Stimulated activated CD4-positive, alpha-beta T cell treated with anti-CD3 and anti-CD28 coated beads, Interleukin-15, amount 100 ng/mL, for 48 hours (primary cell): ENCODE measurements at regions not wholly inside any gene's neighbourhood (a gene's known extent, or its start where the extent isn't known, plus 50 kb on each side); places are given as distances from the start of the nearest gene placed in this dataset.

Experiments
- DNase-seq, 2 donors: peaks; one replicate each; pipeline ENCODE4 v3.0.0-alpha.2; 2020; ENCODE audit warnings: low read depth in 2 of 2

- DNase-seq = no peak
These were observed 83.6 kb upstream of the BARX2 start for GRCh38 chr11:129292092-129292491.

- no peak for DNase-seq
These were observed 84.1 kb upstream of the BARX2 start for GRCh38 chr11:129291546-129291945.

- no peak for DNase-seq
These were observed 84.7 kb upstream of the BARX2 start for GRCh38 chr11:129290966-129291365.

- no peak for DNase-seq
These were observed 86.2 kb upstream of the BARX2 start for GRCh38 chr11:129289350-129290040.

- DNase-seq = no peak
These were observed 87.7 kb upstream of the BARX2 start for GRCh38 chr11:129287920-129288319.

DNA sequence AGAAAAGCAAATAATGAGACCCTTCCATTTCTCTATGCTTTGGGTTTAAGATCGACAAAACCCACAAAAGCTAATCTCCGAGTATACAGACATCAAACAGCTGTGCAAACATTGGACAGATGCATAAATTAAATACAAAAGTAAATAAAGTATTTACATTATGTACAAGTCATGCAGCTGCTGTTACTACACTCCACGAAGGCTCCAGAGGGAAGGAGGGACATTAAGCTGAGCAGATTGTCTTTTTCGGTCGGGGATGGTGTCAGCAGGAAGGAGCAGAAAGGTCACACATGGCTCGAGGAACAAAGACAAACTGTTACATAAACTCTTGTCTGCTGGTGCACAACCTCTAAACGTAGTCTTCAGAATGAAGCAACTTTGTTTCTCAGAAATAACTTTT lies 88.8 kb upstream of the BARX2 start:
- DNase-seq = no peak

DNA sequence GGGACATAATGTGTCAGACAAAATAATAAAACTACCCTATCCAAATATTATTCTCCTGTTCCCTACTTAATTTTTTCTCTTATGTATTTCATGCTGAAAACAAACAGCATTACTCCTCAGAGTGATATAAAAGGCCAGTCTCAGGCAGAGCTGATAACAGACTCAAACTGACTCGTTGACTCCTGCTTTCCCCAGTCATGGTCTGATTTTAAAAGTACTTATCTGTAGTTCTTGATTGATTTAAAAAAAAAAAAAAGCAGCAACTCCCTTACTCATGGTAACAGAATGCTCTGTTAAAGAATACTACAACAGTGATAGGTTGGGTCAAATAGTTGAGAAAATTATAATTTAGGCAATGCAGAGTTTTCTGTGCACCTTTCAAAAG lies 90.3 kb upstream of the BARX2 start:
- no peak for DNase-seq

- DNase-seq = no peak
These were observed 91.0 kb upstream of the ARHGAP32 start for GRCh38 chr11:129283141-129283540.

GRCh38 chr11:129282634-129283033 lies 90.5 kb upstream of the ARHGAP32 start:
- DNase-seq = no peak

GRCh38 chr11:129281471-129282415 lies 89.6 kb upstream of the ARHGAP32 start:
- no peak for DNase-seq

DNA sequence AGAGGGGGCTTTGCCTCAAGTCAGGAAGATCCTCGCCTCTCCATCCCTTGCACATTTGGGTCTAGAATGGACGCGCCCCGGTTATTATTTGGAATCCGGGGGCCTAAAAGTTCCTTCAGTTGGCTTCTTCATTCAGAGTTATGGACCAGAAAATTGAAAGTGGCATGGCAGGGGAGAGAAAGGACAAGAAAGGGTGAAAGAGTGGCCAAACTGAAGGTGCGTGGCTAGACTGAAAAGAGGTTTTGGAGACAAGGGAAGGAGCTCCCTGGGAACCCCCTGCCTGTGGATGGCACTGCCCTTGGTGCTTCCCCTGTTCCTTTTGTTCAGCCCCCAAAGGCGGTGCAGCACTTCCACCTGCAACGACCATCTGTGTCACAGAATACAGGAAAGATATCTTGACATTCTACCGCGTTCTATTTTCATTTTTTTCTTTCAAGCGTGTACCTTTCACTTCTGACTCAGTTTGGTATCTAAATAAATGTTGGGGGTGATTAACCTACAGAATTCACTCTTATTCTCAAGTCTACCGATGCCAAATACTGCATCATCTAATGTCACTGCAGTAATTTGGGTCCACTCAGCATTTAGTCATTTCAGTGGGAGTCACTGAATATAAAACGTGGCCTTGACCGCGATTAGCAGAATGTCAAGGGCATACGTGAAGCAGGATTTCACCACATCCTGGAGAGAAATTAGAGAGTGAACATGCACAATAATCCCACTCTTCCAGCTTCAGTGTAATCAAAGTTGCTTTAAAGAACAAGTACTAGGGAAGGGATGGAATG lies 88.1 kb upstream of the ARHGAP32 start:
- peak in 1 of 2 donors; percentile 21 for DNase-seq

DNA sequence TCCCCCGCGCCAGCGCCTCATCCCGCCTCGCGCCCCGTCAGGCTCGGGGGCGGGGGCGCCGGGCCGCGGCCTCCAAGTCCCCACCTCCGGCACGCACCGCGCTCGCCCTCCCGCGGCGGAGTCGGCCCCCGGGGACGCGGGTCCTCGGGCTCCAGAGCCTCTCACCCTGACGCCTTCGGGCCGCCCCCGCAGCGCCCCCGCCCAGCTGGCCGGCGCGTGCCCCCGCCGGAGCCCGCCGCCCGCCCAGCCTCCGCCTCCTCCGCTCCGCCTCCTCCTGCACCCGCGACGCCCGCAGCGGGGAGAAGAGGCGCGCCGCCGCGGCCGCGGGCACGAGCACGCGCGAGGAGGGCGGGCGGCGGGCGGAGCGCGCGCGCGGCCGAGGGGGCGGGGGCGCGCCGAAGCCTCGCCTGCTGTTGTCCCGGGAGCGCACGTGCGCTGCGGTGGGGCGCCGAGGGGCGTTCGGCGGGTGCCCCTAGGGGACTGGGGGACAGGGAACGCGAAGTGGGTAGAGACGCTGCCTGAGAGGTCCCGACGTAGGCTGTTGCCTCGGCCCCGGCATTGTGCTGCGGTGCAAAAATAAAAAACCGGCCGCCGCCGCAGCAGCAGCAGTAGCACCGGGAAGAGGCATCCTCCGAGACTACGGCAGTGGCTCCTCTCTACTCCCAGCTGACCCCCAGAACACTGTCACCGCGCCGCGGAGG lies 87.4 kb upstream of the ARHGAP32 start:
- peak; percentile 24 to 47 for DNase-seq

DNA sequence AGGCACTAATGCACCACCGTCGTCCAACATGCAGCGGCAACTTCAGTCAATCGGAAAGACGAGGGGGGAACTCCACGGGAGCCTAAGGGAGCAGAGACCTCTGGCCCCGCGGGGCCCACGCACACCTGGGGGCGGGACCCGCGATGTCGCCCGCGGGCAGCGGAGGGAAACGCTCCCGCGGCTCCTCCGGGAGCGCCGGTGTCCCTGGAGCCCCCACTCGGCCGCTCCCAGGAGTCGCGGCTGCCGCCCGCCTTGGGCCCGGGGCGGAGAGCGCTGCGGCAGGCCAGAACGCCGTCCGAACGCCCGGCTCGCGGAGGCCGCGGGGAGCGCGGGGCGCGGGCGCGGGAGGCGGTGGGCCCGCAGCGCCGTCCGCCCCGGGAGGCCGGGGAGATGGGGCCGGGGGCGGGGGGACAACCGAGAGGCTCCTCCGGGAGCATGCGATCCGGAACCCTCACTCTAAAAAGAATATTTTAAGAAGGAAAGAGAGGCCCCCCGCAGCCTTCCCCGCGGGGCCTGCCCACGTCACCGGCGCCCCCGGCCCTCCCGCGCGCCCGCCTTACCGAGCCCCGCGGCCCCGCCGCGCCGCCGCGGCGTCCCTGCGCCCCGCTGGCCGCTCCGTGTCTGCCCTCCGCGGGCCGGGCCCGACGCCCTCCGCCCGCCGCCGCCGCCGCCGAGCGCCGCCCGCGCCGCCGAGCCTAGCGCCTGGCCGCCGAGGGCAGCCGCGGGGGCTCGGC lies 86.6 kb upstream of the ARHGAP32 start:
- DNase-seq = no peak

GRCh38 chr11:129277198-129277843 lies 85.2 kb upstream of the ARHGAP32 start:
- DNase-seq = no peak

GRCh38 chr11:129275828-129276227 lies 83.7 kb upstream of the ARHGAP32 start:
- no peak for DNase-seq

GRCh38 chr11:129273944-129274711 lies 82.0 kb upstream of the ARHGAP32 start:
- no peak for DNase-seq

DNA sequence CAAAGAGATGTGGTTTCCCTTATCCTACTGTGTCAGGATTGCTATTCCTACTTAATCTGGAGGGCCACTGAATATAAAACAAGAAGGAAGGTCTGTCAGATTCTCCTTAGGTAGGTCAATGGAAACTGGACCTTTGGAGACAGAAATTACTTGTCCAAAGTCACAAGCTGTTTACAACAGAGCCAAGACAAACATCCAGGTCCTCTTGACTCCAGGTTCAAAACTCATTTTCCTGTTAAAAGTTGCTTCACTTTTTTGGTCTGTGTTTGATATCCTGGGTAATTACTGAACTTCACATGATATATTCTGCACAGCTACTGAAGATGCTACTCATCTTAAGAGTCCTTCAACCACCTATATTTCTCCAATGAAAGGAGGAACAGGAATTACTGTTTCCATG lies 81.2 kb upstream of the ARHGAP32 start:
- DNase-seq = no peak

GRCh38 chr11:129271030-129271429 lies 78.9 kb upstream of the ARHGAP32 start:
- no peak for DNase-seq

- DNase-seq = no peak
These were observed 78.3 kb upstream of the ARHGAP32 start for GRCh38 chr11:129270446-129270845.

- no peak for DNase-seq
These were observed 76.2 kb upstream of the ARHGAP32 start for GRCh38 chr11:129268371-129268770.
